Heart left ventricle (tissue), 16 donors: ENCODE measurements at regions not wholly inside any gene's neighbourhood (a gene's known extent, or its start where the extent isn't known, plus 50 kb on each side); places are given as distances from the start of the nearest gene placed in this dataset.

Experiments used
- ATAC-seq, 4 donors: fragments of 200-7000 bp; cut with Tn5 transposase; one replicate each; pipeline ENCODE4 v1.9.1; 2020 to 2022; ENCODE audit warnings: moderate library complexity in 4 of 4, mild to moderate bottlenecking in 3 of 4, moderate number of reproducible peaks in 1 of 4
- DNase-seq, 5 donors: peaks; one replicate each; pipeline ENCODE4 v3.0.0-alpha.2; 2020
- H3K27ac ChIP-seq, 12 donors: fragments of 200-600 bp; sonication (generic) in 4 of 12; one replicate each; pipeline versions ENCODE4 v1.5.0 to v1.8.0; 2016 to 2022; ENCODE audit warnings: mild to moderate bottlenecking in 2 of 12
- H3K27me3 ChIP-seq, 9 donors: fragments of 200-600 bp; sonication (generic) in 2 of 9; one replicate each; pipeline versions ENCODE4 v1.5.1 to v1.8.0; 2016 to 2022; ENCODE audit warnings: mild to moderate bottlenecking in 3 of 9
- H3K36me3 ChIP-seq, 9 donors: fragments of 200-600 bp; sonication (generic) in 2 of 9; one replicate each; pipeline versions ENCODE4 v1.5.0 to v1.8.0; 2018 to 2022; ENCODE audit warnings: mild to moderate bottlenecking in 2 of 9
- H3K4me1 ChIP-seq, 12 donors: fragments of 200-600 bp; sonication (generic) in 4 of 12; one replicate each; pipeline versions ENCODE4 v1.5.0 to v1.8.0; 2016 to 2022; ENCODE audit warnings: mild to moderate bottlenecking in 3 of 12
- H3K4me3 ChIP-seq, 12 donors: fragments of 200-600 bp; sonication (generic) in 4 of 12; one replicate each; pipeline versions ENCODE4 v1.5.0 to v1.8.0; 2017 to 2022; ENCODE audit warnings: mild to moderate bottlenecking in 9 of 12, moderate library complexity in 4 of 12
- H3K9me3 ChIP-seq, 12 donors: fragments of 200-600 bp; sonication (generic) in 4 of 12; one replicate each; pipeline versions ENCODE4 v1.5.0 to v1.8.0; 2016 to 2022; ENCODE audit warnings: mild to moderate bottlenecking in 1 of 12
- POLR2A ChIP-seq, 2 donors: fragments of 450-650 bp; IDR thresholded peaks; one replicate each; pipeline ENCODE4 v1.6.1; 2017; ENCODE audit warnings: antibody characterized with exemption in 2 of 2, mild to moderate bottlenecking in 2 of 2, moderate library complexity in 2 of 2
- WGBS, 4 donors: extraction: QIAGEN DNeasy Blood & Tissue Kit in 2 of 4; methylation state at CpG; one replicate each; pipeline versions ENCODE4 v1.1.5 to v1.1.7; 2013 to 2018; 5-methylcytosine and 5-hydroxymethylcytosine counted together
- intact Hi-C, 10 donors: fragments of 100-400 bp; cut with DNase I; formaldehyde crosslinking; loops; one replicate each; pipeline versions ENCODE4 v1.11.1 to v1.14.2; 2022
- TF ChIP-seq, protein P1 (sequence below), 12 donors: fragments of 200-600 bp; sonication (generic) in 4 of 12; IDR thresholded peaks; one replicate each; pipeline versions ENCODE4 v1.5.0 to v1.8.0; 2018 to 2022; ENCODE audit warnings: antibody characterized with exemption in 12 of 12, mild to moderate bottlenecking in 5 of 12
- donor health status: ischemic (EF 13 %, LVEDD 7.1; RV severe dilation, severe dysfunction).
- donor health status: healthy with polysubstance abuse.
- donor health status: DM: no; HTN: yes; CAD: no.
- donor health status: DM: no; HTN: no; CAD: no.
- donor health status: ischemic (EF 25% LVEDD 6.9; RV normal size, moderate dysfunction).
- donor health status: ischemic (EF 25% LVEDD 5.7; RV mildly dilated, moderate dysfunction).
- donor health status: healthy.
- donor health status: DM: yes; HTN: yes; CAD: no.
- donor health status: ischemic (EF 35%, LVEDD 5.7; RV mildly dilated, moderate dysfunction).
- donor health status: nonischemic (EF 11% LVEDD 7.7; RV severe dilation, severe dysfunction).
- donor health status: DM: yes; HTN: yes; CAD: no.
- donor health status: PGD.
- donor health status: ischemic (EF 29% LVEDD 5.4; RV normal size, mild dysfunction).
- donor health status: nonischemic (EF 23%, LVEDD 6.1; RV moderate dilation, normal function).

DNA sequence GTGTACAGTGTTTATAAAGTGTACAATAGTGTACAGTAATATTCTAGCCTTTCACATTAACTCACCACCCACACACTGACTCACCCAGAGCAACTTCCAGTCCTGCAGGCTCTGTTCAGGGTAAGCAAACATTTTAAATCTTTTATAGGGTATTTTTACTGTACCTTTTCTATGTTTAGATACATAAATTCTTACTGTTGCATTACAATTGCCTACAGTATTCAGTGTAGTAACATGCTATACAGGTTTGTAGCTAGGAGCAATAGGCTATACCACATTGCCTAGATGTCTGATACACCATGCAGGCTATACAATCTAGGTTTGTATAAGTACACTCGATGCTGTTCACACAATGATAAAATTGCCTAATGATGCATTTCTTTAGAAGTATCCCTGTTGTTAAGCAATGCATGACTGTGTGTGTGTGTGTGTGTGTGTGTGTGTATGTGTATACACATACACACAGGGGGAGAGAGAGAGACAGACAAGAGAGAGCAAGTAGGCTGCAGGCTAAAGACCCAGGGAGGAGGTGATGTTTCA is 72.5 kb upstream of the PRR23C start:
- H3K27ac ChIP-seq = no peak overlapping the region
- no peaks in the 10 kb centered on the region for H3K36me3 ChIP-seq
- 83 to 92% (median 89%) methylated on average over 1 of the region's 1 CpG for WGBS, 4 donors
- intact Hi-C loops = loop anchor here in 1 of 10 donors (10.0 kb wide), 1 partner anchor 88 kb away; no protein-coding TSS in a partner anchor
- DNase-seq (no peak), ATAC-seq (no peak)
- H3K27me3 ChIP-seq = no peaks in the 10 kb centered on the region
- TF ChIP-seq, protein P1, sequence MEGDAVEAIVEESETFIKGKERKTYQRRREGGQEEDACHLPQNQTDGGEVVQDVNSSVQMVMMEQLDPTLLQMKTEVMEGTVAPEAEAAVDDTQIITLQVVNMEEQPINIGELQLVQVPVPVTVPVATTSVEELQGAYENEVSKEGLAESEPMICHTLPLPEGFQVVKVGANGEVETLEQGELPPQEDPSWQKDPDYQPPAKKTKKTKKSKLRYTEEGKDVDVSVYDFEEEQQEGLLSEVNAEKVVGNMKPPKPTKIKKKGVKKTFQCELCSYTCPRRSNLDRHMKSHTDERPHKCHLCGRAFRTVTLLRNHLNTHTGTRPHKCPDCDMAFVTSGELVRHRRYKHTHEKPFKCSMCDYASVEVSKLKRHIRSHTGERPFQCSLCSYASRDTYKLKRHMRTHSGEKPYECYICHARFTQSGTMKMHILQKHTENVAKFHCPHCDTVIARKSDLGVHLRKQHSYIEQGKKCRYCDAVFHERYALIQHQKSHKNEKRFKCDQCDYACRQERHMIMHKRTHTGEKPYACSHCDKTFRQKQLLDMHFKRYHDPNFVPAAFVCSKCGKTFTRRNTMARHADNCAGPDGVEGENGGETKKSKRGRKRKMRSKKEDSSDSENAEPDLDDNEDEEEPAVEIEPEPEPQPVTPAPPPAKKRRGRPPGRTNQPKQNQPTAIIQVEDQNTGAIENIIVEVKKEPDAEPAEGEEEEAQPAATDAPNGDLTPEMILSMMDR (IDR thresholded peaks at IDR 0.05) = no peak
- no peak for TF ChIP-seq POLR2A (IDR thresholded peaks at IDR 0.05)
- H3K9me3 ChIP-seq = no peaks in the 10 kb centered on the region
- H3K4me1 ChIP-seq = no peaks in the 10 kb centered on the region
- H3K4me3 ChIP-seq = no peak overlapping the region

DNA sequence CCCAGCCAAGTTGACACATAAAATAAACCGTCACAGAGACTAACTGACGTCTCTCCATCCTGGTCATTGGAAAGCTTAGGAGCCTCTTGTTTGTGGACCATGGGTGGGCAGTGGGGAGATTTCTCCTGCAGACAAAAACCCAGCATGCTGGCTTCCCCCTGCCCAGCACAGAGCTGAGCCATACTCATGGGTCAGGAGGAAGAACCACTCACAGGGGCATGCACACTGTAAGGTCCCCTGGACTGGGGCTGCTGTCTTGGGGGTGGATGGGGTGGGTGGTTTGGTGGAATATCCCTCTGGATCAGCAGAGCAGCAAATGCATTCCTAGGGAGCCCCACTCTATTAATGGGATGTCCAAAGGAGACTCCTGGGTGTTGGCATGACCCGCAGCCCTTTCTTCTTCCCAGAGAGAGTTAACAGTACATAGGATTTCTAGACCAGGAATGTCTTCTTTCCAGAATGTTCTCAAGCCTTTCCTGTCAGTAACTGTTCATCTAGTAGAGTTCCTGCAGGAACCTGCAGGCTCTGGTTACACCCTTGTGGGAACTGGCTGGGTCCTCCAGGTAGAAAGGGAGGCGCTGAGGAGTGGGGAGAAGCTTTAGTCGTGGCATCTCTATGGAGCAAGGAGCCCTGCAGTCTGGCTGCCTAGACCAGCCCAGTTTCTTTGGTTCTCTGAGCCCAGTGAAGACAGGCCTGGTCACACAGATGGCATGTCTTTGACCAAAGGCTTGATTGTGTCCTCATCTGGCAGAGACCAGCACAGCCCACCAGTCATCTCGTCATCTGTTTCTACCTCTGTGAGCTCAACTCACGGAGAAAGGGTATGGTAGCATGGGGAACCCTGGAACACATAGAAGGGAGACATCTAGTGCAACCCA is 73.4 kb upstream of the PRR23C start:
- ATAC-seq (no peak), DNase-seq (no peak)
- 86 to 96% (median 91%) methylated on average over 7 of the region's 7 CpGs for WGBS, 4 donors
- H3K27me3 ChIP-seq = no peaks in the 10 kb centered on the region
- intact Hi-C loops = loop anchor here in 1 of 10 donors (10.0 kb wide), 1 partner anchor 87 kb away; no protein-coding TSS in a partner anchor
- no peaks in the 10 kb centered on the region for H3K9me3 ChIP-seq
- H3K4me3 ChIP-seq = no peak overlapping the region
- TF ChIP-seq, protein P1 (IDR thresholded peaks at IDR 0.05) = no peak
- no peak for TF ChIP-seq POLR2A (IDR thresholded peaks at IDR 0.05)
- H3K4me1 ChIP-seq = no peaks in the 10 kb centered on the region
- H3K36me3 ChIP-seq = no peaks in the 10 kb centered on the region
- no peak overlapping the region for H3K27ac ChIP-seq

DNA sequence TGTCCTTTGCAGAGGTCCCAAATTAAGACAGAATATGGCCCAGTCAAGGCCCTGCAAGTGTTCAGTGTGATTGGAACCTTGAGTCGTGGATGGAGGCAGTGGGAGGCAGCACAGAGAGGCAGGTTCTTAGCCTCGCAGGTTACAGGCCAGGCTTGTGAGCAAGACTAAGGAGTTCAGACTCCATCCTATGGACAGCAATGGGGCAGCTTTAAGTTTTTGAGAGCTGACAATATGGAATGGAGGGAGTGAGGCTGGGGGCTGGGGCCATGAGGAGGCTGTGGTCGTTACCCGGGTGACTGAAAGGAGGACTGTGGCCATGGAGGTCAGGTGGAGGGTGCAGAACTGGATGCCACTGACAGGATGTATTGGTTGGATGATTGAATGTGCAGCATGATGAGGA is 74.1 kb upstream of the PRR23C start:
- no peaks in the 10 kb centered on the region for H3K27me3 ChIP-seq
- no peaks in the 10 kb centered on the region for H3K36me3 ChIP-seq
- TF ChIP-seq, protein P1 (IDR thresholded peaks at IDR 0.05) = no peak
- TF ChIP-seq POLR2A (IDR thresholded peaks at IDR 0.05) = no peak
- no peaks in the 10 kb centered on the region for H3K4me1 ChIP-seq
- 89 to 90% (median 89%) methylated on average over 4 of the region's 4 CpGs for WGBS, 4 donors
- H3K27ac ChIP-seq = no peak overlapping the region
- H3K9me3 ChIP-seq = no peaks in the 10 kb centered on the region
- ATAC-seq (no peak), DNase-seq (no peak)
- intact Hi-C loops = loop anchor here in 1 of 10 donors (10.0 kb wide), 1 partner anchor 86 kb away; no protein-coding TSS in a partner anchor
- H3K4me3 ChIP-seq = no peak overlapping the region

DNA sequence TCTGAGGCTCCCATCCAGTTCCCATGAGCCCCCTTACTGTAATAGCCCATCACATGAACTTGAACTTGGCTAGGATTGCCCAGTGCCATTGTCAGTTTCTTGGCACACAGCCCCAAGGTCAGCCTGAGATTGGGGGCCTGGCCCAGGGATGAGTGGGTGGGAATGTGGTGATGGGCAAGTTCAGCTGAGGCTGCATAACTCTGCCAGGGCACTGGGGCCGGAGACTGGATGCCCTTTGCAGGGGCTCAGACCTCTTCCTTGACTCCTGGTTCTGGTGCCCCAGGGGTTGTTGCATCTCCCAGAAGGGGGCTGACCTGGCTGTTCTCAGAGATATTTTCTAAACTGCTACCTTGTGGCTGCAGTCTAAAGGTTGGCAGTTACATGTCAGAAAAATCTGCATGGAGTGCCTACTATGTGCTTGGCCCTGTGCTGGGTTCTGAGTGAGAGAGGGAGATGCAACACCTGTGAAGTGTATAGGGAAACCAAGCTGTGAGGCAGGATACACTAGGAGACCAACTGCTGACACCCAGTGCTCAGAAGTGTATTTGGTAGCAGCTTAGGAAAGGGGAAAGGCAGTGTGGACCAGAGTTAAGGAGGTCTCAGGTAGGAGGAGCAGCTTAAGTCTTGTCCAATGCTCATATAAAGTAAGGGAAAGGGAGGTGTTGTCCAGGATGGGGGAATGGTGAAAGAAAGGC is 74.8 kb upstream of the PRR23C start:
- no peaks in the 10 kb centered on the region for H3K27me3 ChIP-seq
- H3K36me3 ChIP-seq = no peaks in the 10 kb centered on the region
- H3K9me3 ChIP-seq = no peaks in the 10 kb centered on the region
- H3K27ac ChIP-seq = no peak overlapping the region
- 43 to 86% (median 75%) methylated on average over 1 of the region's 1 CpG for WGBS, 4 donors
- no peak overlapping the region for H3K4me3 ChIP-seq
- TF ChIP-seq POLR2A (IDR thresholded peaks at IDR 0.05) = no peak
- TF ChIP-seq, protein P1 (IDR thresholded peaks at IDR 0.05) = no peak
- DNase-seq (no peak), ATAC-seq (no peak)
- no peaks in the 10 kb centered on the region for H3K4me1 ChIP-seq
- intact Hi-C loops = loop anchor here in 1 of 10 donors (10.0 kb wide), 1 partner anchor 85 kb away; no protein-coding TSS in a partner anchor
